Endothelial cell of umbilical vein (primary cell): ENCODE measurements at regions not wholly inside any gene's neighbourhood (a gene's known extent, or its start where the extent isn't known, plus 50 kb on each side); places are given as distances from the start of the nearest gene placed in this dataset.

ENCODE experiments used
- EZH2 ChIP-seq: IDR thresholded peaks from 2 replicates; pipeline ENCODE4 v1.6.1; 2012; ENCODE audit warnings: borderline replicate concordance, low read depth, mild to moderate bottlenecking, moderate library complexity, low read length, inconsistent platforms; ENCODE audit not compliant: severe bottlenecking
- POLR2A ChIP-seq: IDR thresholded peaks from 2 replicates; pipeline ENCODE4 v1.6.1; 2012; ENCODE audit warnings: low read depth, mild to moderate bottlenecking, control low read depth, low read length
- POLR2AphosphoS5 ChIP-seq: IDR thresholded peaks from 2 replicates; pipeline ENCODE4 v1.6.1; 2012; ENCODE audit warnings: low read depth, mild to moderate bottlenecking, control low read depth, low read length, moderate library complexity; ENCODE audit not compliant: insufficient read depth
- TF ChIP-seq, protein P1 (sequence below), 2 donors: IDR thresholded peaks; 1 replicate in 1 of 2; 2 replicates in 1 of 2; pipeline ENCODE4 v1.5.1; 2011; ENCODE audit warnings: low read length in 2 of 2, mild to moderate bottlenecking in 2 of 2, moderate library complexity in 2 of 2, control low read depth in 1 of 2, inconsistent platforms in 1 of 2, low read depth in 1 of 2; ENCODE audit not compliant: insufficient read depth in 1 of 2; ENCODE audit errors: extremely low read depth in 1 of 2

DNA sequence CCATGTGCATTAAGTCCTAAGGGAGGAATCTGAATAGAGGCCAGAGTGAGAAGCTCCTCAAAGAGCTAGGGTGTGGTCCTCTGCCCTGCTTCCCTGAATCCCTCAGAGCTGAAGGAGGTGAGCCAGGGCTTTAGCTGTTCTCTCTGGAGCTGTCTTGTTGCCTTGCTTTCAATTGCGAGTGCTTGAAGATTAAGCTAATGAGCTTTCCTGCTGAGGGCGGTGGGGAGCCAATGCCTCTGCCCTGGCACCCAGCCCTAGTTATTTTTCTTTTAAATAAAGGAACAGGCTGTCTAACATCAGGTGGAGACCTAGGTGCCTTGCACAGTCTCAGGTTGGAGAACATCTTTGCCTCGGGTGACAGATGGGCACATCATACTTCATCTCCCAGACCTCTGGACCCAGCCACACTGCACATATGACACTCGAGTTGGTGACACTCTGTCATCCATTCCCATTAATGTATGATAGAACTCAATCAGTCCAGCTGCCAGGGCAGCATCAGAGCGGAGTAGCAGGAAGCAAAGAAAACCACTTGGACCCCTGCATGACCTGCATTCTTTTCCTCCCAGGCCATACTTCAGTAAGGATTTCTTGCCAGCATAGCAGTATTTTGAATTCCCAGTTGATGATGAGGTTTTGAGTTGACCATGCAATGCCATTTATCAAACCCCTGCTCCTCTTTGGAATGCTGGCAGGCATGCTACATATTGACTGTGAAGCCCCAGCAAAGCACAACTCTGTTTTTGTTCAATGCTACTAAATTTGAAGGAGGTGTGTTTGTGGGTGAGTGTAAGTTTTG, 292.7 kb downstream of the RNF144A start:
- TF ChIP-seq, protein P1, sequence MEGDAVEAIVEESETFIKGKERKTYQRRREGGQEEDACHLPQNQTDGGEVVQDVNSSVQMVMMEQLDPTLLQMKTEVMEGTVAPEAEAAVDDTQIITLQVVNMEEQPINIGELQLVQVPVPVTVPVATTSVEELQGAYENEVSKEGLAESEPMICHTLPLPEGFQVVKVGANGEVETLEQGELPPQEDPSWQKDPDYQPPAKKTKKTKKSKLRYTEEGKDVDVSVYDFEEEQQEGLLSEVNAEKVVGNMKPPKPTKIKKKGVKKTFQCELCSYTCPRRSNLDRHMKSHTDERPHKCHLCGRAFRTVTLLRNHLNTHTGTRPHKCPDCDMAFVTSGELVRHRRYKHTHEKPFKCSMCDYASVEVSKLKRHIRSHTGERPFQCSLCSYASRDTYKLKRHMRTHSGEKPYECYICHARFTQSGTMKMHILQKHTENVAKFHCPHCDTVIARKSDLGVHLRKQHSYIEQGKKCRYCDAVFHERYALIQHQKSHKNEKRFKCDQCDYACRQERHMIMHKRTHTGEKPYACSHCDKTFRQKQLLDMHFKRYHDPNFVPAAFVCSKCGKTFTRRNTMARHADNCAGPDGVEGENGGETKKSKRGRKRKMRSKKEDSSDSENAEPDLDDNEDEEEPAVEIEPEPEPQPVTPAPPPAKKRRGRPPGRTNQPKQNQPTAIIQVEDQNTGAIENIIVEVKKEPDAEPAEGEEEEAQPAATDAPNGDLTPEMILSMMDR (IDR thresholded peaks at IDR 0.05; ENCODE audit: extremely low read depth in 1 of 2, insufficient read depth in 1 of 2, low read depth in 1 of 2, low read length in 2 of 2), result no peak
- TF ChIP-seq POLR2AphosphoS5 (no peak), EZH2 (no peak), POLR2A (no peak)
